ENCODE measurements at regions not wholly inside any gene's neighbourhood (a gene's known extent, or its start where the extent isn't known, plus 50 kb on each side); places are given as distances from the start of the nearest gene placed in this dataset.

DNA sequence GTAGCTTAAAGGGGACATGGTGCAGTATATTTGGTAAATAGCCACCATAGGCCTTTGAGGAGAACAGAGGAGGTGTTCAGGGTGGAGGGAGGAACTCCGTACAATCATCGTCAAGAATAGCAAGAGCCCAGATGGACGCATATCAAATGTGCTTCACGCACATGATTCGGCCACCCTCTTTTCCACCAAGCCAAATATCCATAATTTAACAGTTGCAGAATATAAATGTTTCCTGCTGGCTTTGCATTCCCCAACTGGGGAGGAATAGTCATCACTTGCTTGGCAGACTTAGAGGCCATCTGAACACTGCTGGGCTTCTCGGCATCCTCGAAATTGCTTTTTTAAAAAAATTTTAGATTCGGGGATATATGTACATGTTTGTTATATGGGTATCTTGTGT, 111.9 kb upstream of the ERCC4 start:
- Histone ChIP-seq H3K4me3 (no peak overlapping the region), H3K79me2 (ENCODE audit: control insufficient read depth, insufficient read depth, low read length) (no peaks in the 10 kb centered on the region), H2AFZ (ENCODE audit: control insufficient read depth, low read depth, low read length) (no peak overlapping the region), H3K36me3 (ENCODE audit: control insufficient read depth in 2 of 2, insufficient read depth in 2 of 2, low read length in 1 of 2) (no peaks in the 10 kb centered on the region), H3K4me1 (ENCODE audit: control insufficient read depth, insufficient read depth, low read length) (no peaks in the 10 kb centered on the region), H3K27ac (ENCODE audit: control insufficient read depth, insufficient read depth) (no peak overlapping the region), H3K4me2 (ENCODE audit: control insufficient read depth, insufficient read depth) (no peak overlapping the region), H3K9me3 (replicated peaks; ENCODE audit: control insufficient read depth, insufficient read depth, low read length) (no peaks in the 10 kb centered on the region), H4K20me1 (ENCODE audit: control insufficient read depth, insufficient read depth) (no peaks in the 10 kb centered on the region), H3K27me3 (replicated peaks in 1 of 2; ENCODE audit: control insufficient read depth in 2 of 2, insufficient read depth in 2 of 2, low read length in 1 of 2) (no peaks in the 10 kb centered on the region), H3K9ac (ENCODE audit: control insufficient read depth, insufficient read depth, low read length) (no peak overlapping the region)
- ChIA-PET RAD21 (ENCODE audit: unreplicated experiment) (no interaction called here), SMC1A (ENCODE audit: uncharacterized antibody, unreplicated experiment) (no interaction called here), CTCF (no interaction called here), POLR2A (no interaction called here)
- ATAC-seq: no peak
- DNase-seq (ENCODE audit: low read depth, low spot score): no peak
- intact Hi-C loops (cut with micrococcal nuclease; ENCODE audit: unreplicated experiment) (no loop called here), in situ Hi-C loops (cut with MboI) (no loop called here)
- TF ChIP-seq, protein P1, sequence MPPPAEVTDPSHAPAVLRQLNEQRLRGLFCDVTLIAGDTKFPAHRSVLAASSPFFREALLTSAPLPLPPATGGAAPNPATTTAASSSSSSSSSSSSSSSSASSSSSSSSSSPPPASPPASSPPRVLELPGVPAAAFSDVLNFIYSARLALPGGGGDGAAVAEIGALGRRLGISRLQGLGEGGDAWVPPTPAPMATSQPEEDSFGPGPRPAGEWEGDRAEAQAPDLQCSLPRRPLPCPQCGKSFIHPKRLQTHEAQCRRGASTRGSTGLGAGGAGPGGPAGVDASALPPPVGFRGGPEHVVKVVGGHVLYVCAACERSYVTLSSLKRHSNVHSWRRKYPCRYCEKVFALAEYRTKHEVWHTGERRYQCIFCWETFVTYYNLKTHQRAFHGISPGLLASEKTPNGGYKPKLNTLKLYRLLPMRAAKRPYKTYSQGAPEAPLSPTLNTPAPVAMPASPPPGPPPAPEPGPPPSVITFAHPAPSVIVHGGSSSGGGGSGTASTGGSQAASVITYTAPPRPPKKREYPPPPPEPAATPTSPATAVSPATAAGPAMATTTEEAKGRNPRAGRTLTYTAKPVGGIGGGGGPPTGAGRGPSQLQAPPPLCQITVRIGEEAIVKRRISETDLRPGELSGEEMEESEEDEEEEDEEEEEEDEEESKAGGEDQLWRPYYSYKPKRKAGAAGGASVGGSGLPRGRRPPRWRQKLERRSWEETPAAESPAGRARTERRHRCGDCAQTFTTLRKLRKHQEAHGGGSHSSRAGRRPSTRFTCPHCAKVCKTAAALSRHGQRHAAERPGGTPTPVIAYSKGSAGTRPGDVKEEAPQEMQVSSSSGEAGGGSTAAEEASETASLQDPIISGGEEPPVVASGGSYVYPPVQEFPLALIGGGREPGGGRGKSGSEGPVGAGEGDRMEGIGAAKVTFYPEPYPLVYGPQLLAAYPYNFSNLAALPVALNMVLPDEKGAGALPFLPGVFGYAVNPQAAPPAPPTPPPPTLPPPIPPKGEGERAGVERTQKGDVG (CRISPR knock-in tag; IDR thresholded peaks at IDR 0.05): no peak
- TF ChIP-seq TBL1XR1 (IDR thresholded peaks at IDR 0.05; ENCODE audit: low read depth, low read length) (no peak), HDGF (IDR thresholded peaks at IDR 0.05) (no peak), BACH1 (IDR thresholded peaks at IDR 0.05; ENCODE audit: borderline replicate concordance) (no peak), BRCA1 (IDR thresholded peaks at IDR 0.05; ENCODE audit: low read depth, low read length) (no peak), TCF12 (IDR thresholded peaks at IDR 0.05; ENCODE audit: low read depth, low read length) (no peak), RAD51 (IDR thresholded peaks at IDR 0.05) (no peak), SMARCA5 (IDR thresholded peaks at IDR 0.05) (no peak), RBBP5 (conservative IDR thresholded peaks at IDR 0.05) (no peak), TARDBP (IDR thresholded peaks at IDR 0.05; ENCODE audit: borderline replicate concordance) (no peak), RAD21 (IDR thresholded peaks at IDR 0.05; ENCODE audit: insufficient read depth, low read depth, low read length) (no peak), ZNF274 (IDR thresholded peaks at IDR 0.05; ENCODE audit: insufficient read depth, insufficient read length) (no peak), TAF1 (IDR thresholded peaks at IDR 0.05; ENCODE audit: borderline replicate concordance, low read depth, low read length) (no peak), TCF3 (IDR thresholded peaks at IDR 0.05; ENCODE audit: borderline replicate concordance, insufficient read depth, low read depth, low read length) (no peak), WRNIP1 (IDR thresholded peaks at IDR 0.05; ENCODE audit: borderline replicate concordance, low read depth, low read length) (no peak)
- TF ChIP-seq, protein P2, sequence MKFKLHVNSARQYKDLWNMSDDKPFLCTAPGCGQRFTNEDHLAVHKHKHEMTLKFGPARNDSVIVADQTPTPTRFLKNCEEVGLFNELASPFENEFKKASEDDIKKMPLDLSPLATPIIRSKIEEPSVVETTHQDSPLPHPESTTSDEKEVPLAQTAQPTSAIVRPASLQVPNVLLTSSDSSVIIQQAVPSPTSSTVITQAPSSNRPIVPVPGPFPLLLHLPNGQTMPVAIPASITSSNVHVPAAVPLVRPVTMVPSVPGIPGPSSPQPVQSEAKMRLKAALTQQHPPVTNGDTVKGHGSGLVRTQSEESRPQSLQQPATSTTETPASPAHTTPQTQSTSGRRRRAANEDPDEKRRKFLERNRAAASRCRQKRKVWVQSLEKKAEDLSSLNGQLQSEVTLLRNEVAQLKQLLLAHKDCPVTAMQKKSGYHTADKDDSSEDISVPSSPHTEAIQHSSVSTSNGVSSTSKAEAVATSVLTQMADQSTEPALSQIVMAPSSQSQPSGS (IDR thresholded peaks at IDR 0.05; ENCODE audit: low read length): no peak
- no peak for FAIRE-seq
- no TSS peak for BruUV-seq (replicated peaks)
- WGBS (ENCODE audit: insufficient coverage, insufficient replicate concordance, low lambda C conversion rate, missing lambda C conversion rate): 57% methylated on average over 8 of the region's 8 CpGs
